Chondrocyte (in vitro differentiated cells): ENCODE measurements at regions not wholly inside any gene's neighbourhood (a gene's known extent, or its start where the extent isn't known, plus 50 kb on each side); places are given as distances from the start of the nearest gene placed in this dataset.

Experiments
- DNase-seq: peaks from one replicate; pipeline ENCODE4 v3.0.0; 2021; ENCODE audit warnings: mixed read lengths, low spot score
- H3K27ac Mint-ChIP-seq: one replicate; pipeline ENCODE4 v1.8.0; 2021; ENCODE audit warnings: mild to moderate bottlenecking, moderate library complexity, mixed read lengths; ENCODE audit not compliant: unreplicated experiment
- H3K27me3 Mint-ChIP-seq: 2 replicates; pipeline ENCODE4 v1.8.0; 2021; ENCODE audit warnings: low read depth, mixed read lengths
- H3K36me3 Mint-ChIP-seq: 2 replicates; pipeline ENCODE4 v1.8.0; 2021; ENCODE audit warnings: low read depth, mixed read lengths
- H3K4me1 Mint-ChIP-seq: 2 replicates; pipeline ENCODE4 v1.8.0; 2021; ENCODE audit warnings: low read depth, mild to moderate bottlenecking, mixed read lengths
- H3K4me3 Mint-ChIP-seq: one replicate; pipeline ENCODE4 v1.8.0; 2021; ENCODE audit warnings: mild to moderate bottlenecking, moderate library complexity, mixed read lengths; ENCODE audit not compliant: unreplicated experiment
- H3K9me3 Mint-ChIP-seq: 2 replicates; pipeline ENCODE4 v1.8.0; 2021; ENCODE audit warnings: low read depth, mixed read lengths
- TF ChIP-seq, protein P1 (sequence below): fragments of 200-600 bp; sonication (generic); IDR thresholded peaks from 2 replicates; pipeline ENCODE4 v1.5.0; 2021; ENCODE audit warnings: antibody characterized with exemption, mild to moderate bottlenecking, moderate library complexity

GRCh38 chr5:107146901-107147300 lies 523.8 kb downstream of the EFNA5 start:
- Mint-ChIP-seq H3K4me3 (no peak overlapping the region), H3K27ac (no peak overlapping the region), H3K4me1 (peaks cover 9% of the 10 kb centered on the region), H3K36me3 (no peaks in the 10 kb centered on the region), H3K27me3 (no peaks in the 10 kb centered on the region), H3K9me3 (peaks cover 8% of the 10 kb centered on the region)
- no peak for DNase-seq
- TF ChIP-seq, protein P1, sequence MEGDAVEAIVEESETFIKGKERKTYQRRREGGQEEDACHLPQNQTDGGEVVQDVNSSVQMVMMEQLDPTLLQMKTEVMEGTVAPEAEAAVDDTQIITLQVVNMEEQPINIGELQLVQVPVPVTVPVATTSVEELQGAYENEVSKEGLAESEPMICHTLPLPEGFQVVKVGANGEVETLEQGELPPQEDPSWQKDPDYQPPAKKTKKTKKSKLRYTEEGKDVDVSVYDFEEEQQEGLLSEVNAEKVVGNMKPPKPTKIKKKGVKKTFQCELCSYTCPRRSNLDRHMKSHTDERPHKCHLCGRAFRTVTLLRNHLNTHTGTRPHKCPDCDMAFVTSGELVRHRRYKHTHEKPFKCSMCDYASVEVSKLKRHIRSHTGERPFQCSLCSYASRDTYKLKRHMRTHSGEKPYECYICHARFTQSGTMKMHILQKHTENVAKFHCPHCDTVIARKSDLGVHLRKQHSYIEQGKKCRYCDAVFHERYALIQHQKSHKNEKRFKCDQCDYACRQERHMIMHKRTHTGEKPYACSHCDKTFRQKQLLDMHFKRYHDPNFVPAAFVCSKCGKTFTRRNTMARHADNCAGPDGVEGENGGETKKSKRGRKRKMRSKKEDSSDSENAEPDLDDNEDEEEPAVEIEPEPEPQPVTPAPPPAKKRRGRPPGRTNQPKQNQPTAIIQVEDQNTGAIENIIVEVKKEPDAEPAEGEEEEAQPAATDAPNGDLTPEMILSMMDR: no peak

DNA sequence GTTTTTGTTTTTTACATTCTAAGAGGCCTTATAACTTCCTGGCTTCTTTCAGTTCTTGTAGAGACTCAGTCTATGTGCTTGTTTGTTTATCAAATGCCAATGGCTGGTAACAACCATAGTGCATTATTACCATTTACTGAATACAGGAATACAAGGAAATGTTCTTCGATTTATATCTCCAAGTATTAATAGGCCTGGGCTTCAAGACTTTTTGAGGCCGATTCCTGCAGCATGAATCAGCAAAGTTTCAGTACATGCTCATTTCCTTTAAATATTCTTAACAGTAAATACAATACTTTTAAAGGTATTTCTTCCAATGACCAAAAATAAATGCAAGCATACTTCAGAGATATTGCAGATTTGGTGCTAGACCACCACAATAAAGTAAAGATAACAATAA lies 535.3 kb downstream of the EFNA5 start:
- TF ChIP-seq, protein P1: no peak
- Mint-ChIP-seq H3K9me3 (peaks cover 32% of the 10 kb centered on the region), H3K27me3 (no peaks in the 10 kb centered on the region), H3K36me3 (peaks cover 13% of the 10 kb centered on the region), H3K4me1 (peaks cover 11% of the 10 kb centered on the region), H3K27ac (no peak overlapping the region), H3K4me3 (no peak overlapping the region)
- DNase-seq: no peak

GRCh38 chr5:107134931-107135330 lies 535.8 kb downstream of the EFNA5 start:
- no peak for DNase-seq
- Mint-ChIP-seq H3K9me3 (peaks cover 27% of the 10 kb centered on the region), H3K36me3 (peaks cover 10% of the 10 kb centered on the region), H3K4me3 (no peak overlapping the region), H3K27ac (no peak overlapping the region), H3K4me1 (peaks cover 13% of the 10 kb centered on the region), H3K27me3 (no peaks in the 10 kb centered on the region)
- TF ChIP-seq, protein P1: no peak

- TF ChIP-seq, protein P1: no peak
- Mint-ChIP-seq H3K36me3 (peaks cover 1% of the 10 kb centered on the region), H3K9me3 (peaks cover 12% of the 10 kb centered on the region), H3K4me1 (peaks cover 46% of the 10 kb centered on the region), H3K27me3 (no peaks in the 10 kb centered on the region), H3K27ac (peak overlapping the region; percentile 69), H3K4me3 (no peak overlapping the region)
- DNase-seq: no peak
Observed at GRCh38 chr5:107129051-107129450, 541.7 kb downstream of the EFNA5 start.

DNA sequence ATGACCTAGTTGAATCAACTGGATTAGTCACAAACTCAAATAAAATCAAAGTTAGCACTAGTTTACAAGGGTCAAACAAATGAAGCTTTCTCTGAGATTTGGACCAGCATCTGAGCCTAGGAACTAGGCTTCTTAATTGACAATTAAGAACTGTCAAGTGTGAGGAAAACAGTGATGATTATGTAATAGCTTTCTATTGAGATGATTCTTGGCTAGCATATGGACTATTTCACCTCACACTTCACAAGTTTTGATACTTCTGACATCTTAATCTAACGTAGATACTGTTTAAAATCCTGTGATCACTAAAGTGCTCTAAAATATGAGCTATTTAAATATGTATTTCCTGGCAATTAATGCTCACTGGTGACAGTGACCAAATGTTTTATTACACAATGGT lies 542.9 kb downstream of the EFNA5 start:
- no peak for DNase-seq
- Mint-ChIP-seq H3K36me3 (no peaks in the 10 kb centered on the region), H3K27ac (no peak overlapping the region), H3K9me3 (peaks cover 9% of the 10 kb centered on the region), H3K4me1 (peaks cover 46% of the 10 kb centered on the region), H3K4me3 (no peak overlapping the region), H3K27me3 (no peaks in the 10 kb centered on the region)
- TF ChIP-seq, protein P1: no peak
